ENCODE measurements at regions not wholly inside any gene's neighbourhood (a gene's known extent, or its start where the extent isn't known, plus 50 kb on each side); places are given as distances from the start of the nearest gene placed in this dataset.

DNA sequence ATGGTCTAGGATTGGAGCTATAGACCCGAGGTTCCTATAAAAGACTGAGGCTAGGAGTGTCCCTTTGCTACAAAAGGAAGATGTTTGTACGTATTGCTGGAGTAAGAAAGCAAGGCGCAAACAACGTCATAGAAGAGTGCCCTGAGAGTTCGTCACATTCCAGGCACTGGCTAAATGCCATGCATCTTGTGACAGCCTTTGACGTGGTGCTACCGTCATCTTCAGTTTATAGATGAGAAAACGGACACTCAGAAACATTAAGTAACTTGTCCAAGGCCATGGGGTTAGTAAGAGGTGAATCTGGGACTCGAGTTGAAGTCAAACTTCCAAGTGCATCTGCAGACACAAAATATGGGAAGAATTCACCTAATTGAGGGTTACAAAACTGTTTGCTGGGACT, 104.2 kb upstream of the SLC45A1 start:
- no peaks in the 10 kb centered on the region for H3K36me3 ChIP-seq (replicated peaks; ENCODE audit: insufficient read depth, low read length)
- no peaks in the 10 kb centered on the region for H4K20me1 ChIP-seq (ENCODE audit: insufficient read depth, low read length)
- no peaks in the 10 kb centered on the region for H3K9me2 ChIP-seq (replicated peaks; ENCODE audit: insufficient read depth, low read length)
- no peaks in the 10 kb centered on the region for H3F3A ChIP-seq (ENCODE audit: insufficient read depth, low read length)
- H2AFZ ChIP-seq (ENCODE audit: low read length), result no peak overlapping the region
- H3K27me3 ChIP-seq (replicated peaks; ENCODE audit: insufficient read depth, low read length), result peaks cover 95% of the 10 kb centered on the region
- H3K9ac ChIP-seq (ENCODE audit: low read length), result no peak overlapping the region
- no peak overlapping the region for H3K27ac ChIP-seq (ENCODE audit: low read length)
- H3K79me2 ChIP-seq (ENCODE audit: low read length), result no peaks in the 10 kb centered on the region
- H3K4me3 ChIP-seq (ENCODE audit: low read length), result no peak overlapping the region
- H3K4me1 ChIP-seq (ENCODE audit: low read length), result no peaks in the 10 kb centered on the region
- no peaks in the 10 kb centered on the region for H3K9me3 ChIP-seq (replicated peaks; ENCODE audit: insufficient read depth, low read length)
- TF ChIP-seq, protein P1, sequence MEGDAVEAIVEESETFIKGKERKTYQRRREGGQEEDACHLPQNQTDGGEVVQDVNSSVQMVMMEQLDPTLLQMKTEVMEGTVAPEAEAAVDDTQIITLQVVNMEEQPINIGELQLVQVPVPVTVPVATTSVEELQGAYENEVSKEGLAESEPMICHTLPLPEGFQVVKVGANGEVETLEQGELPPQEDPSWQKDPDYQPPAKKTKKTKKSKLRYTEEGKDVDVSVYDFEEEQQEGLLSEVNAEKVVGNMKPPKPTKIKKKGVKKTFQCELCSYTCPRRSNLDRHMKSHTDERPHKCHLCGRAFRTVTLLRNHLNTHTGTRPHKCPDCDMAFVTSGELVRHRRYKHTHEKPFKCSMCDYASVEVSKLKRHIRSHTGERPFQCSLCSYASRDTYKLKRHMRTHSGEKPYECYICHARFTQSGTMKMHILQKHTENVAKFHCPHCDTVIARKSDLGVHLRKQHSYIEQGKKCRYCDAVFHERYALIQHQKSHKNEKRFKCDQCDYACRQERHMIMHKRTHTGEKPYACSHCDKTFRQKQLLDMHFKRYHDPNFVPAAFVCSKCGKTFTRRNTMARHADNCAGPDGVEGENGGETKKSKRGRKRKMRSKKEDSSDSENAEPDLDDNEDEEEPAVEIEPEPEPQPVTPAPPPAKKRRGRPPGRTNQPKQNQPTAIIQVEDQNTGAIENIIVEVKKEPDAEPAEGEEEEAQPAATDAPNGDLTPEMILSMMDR (IDR thresholded peaks at IDR 0.05; ENCODE audit: low read length), result no peak
- TF ChIP-seq EZH2 (optimal IDR thresholded peaks at IDR 0.05; ENCODE audit: low read depth, low read length) (no peak), EZH2phosphoT487 (IDR thresholded peaks at IDR 0.05; ENCODE audit: low read length) (no peak)
- no peak for DNase-seq
- no peak overlapping the region for H3K4me2 ChIP-seq (ENCODE audit: low read depth, low read length)

DNA sequence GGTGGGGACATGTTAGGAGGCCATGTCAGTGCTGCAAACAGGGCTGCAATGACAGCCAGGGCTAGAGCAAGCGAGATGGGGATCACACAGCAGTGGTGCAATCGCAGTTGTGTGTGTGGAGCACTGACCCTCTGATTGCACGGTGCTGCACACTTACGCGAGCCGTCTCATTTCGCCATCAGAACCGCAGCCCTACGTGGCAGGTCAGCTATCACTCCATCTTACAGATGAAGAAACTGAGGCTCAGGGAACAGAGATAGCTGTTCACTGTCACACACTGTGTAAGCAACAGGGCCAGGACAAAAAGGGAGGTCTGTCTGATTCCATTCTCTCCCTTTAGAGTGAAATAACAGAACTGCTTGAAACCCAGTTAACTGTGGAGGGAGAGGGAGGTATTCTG, 104.8 kb upstream of the SLC45A1 start:
- TF ChIP-seq, protein P1 (IDR thresholded peaks at IDR 0.05; ENCODE audit: low read length), result no peak
- no peak for TF ChIP-seq EZH2phosphoT487 (IDR thresholded peaks at IDR 0.05; ENCODE audit: low read length)
- no peak for TF ChIP-seq EZH2 (optimal IDR thresholded peaks at IDR 0.05; ENCODE audit: low read depth, low read length)
- no peak overlapping the region for H3K27ac ChIP-seq (ENCODE audit: low read length)
- no peak overlapping the region for H3K4me2 ChIP-seq (ENCODE audit: low read depth, low read length)
- no peaks in the 10 kb centered on the region for H4K20me1 ChIP-seq (ENCODE audit: insufficient read depth, low read length)
- H3K27me3 ChIP-seq (replicated peaks; ENCODE audit: insufficient read depth, low read length), result peaks cover 95% of the 10 kb centered on the region
- H3K4me3 ChIP-seq (ENCODE audit: low read length), result no peak overlapping the region
- no peak overlapping the region for H2AFZ ChIP-seq (ENCODE audit: low read length)
- no peaks in the 10 kb centered on the region for H3K79me2 ChIP-seq (ENCODE audit: low read length)
- H3K9me2 ChIP-seq (replicated peaks; ENCODE audit: insufficient read depth, low read length), result no peaks in the 10 kb centered on the region
- no peak for DNase-seq
- no peak overlapping the region for H3K9ac ChIP-seq (ENCODE audit: low read length)
- H3F3A ChIP-seq (ENCODE audit: insufficient read depth, low read length), result no peaks in the 10 kb centered on the region
- H3K9me3 ChIP-seq (replicated peaks; ENCODE audit: insufficient read depth, low read length), result no peaks in the 10 kb centered on the region
- no peaks in the 10 kb centered on the region for H3K36me3 ChIP-seq (replicated peaks; ENCODE audit: insufficient read depth, low read length)
- H3K4me1 ChIP-seq (ENCODE audit: low read length), result no peaks in the 10 kb centered on the region

GRCh38 chr1:8212580-8213031, 105.3 kb upstream of the SLC45A1 start:
- Histone ChIP-seq H3K4me1 (ENCODE audit: low read length) (no peaks in the 10 kb centered on the region), H3K27me3 (replicated peaks; ENCODE audit: insufficient read depth, low read length) (peaks cover 95% of the 10 kb centered on the region), H4K20me1 (ENCODE audit: insufficient read depth, low read length) (no peaks in the 10 kb centered on the region), H3K9ac (ENCODE audit: low read length) (no peak overlapping the region), H3K36me3 (replicated peaks; ENCODE audit: insufficient read depth, low read length) (no peaks in the 10 kb centered on the region), H3K4me3 (ENCODE audit: low read length) (no peak overlapping the region), H3K27ac (ENCODE audit: low read length) (no peak overlapping the region), H3K9me3 (replicated peaks; ENCODE audit: insufficient read depth, low read length) (no peaks in the 10 kb centered on the region), H2AFZ (ENCODE audit: low read length) (no peak overlapping the region), H3K9me2 (replicated peaks; ENCODE audit: insufficient read depth, low read length) (no peaks in the 10 kb centered on the region), H3K4me2 (ENCODE audit: low read depth, low read length) (0 out of 2 replicates have a peak overlapping the region, but pooled peaks have one; percentile 48), H3K79me2 (ENCODE audit: low read length) (no peaks in the 10 kb centered on the region), H3F3A (ENCODE audit: insufficient read depth, low read length) (no peaks in the 10 kb centered on the region)
- TF ChIP-seq, protein P1 (IDR thresholded peaks at IDR 0.05; ENCODE audit: low read length), result no peak
- no peak for TF ChIP-seq EZH2 (optimal IDR thresholded peaks at IDR 0.05; ENCODE audit: low read depth, low read length)
- no peak for TF ChIP-seq EZH2phosphoT487 (IDR thresholded peaks at IDR 0.05; ENCODE audit: low read length)
- no peak for DNase-seq
